B cell (primary cell): ENCODE measurements at regions not wholly inside any gene's neighbourhood (a gene's known extent, or its start where the extent isn't known, plus 50 kb on each side); places are given as distances from the start of the nearest gene placed in this dataset.

ENCODE experiments used
- ATAC-seq: fragments of 200-7000 bp; cut with Tn5 transposase; one replicate; pipeline ENCODE4 v1.10.0; 2021; ENCODE audit warnings: low read depth, mild to moderate bottlenecking, moderate number of reproducible peaks, moderate library complexity
- CTCF ChIA-PET: fragments of 350-600 bp; sonication (Branson Sonifier 250); formaldehyde crosslinking; loops from one replicate; lab custom pipeline; 2021; ENCODE audit warnings: antibody characterized with exemption, inconsistent platforms; lab: Charles Lee
- POLR2A ChIA-PET: fragments of 350-600 bp; sonication (Branson Sonifier 250); formaldehyde crosslinking; loops from one replicate; lab custom pipeline; 2021; ENCODE audit warnings: antibody characterized with exemption; lab: Charles Lee
- DNase-seq: peaks from one replicate; pipeline ENCODE4 v3.0.0; 2013
- H2AFZ ChIP-seq: 2 replicates; pipeline ENCODE4 v1.6.1; 2012; ENCODE audit warnings: mild to moderate bottlenecking, low read depth, low read length; ENCODE audit not compliant: insufficient read depth, poor library complexity, severe bottlenecking
- H3K27ac ChIP-seq, 2 donors: 1 replicate in 1 of 2; 2 replicates in 1 of 2; pipeline ENCODE4 v1.5.1; 2012 to 2013; ENCODE audit warnings: low read length in 2 of 2, mild to moderate bottlenecking in 2 of 2, moderate library complexity in 1 of 2
- H3K27me3 ChIP-seq, 4 experiments: fragments of 200-600 bp in 1 of 4; sonication (generic) in 1 of 4; replicated peaks in 1 of 4; 1 replicate in 2 of 4; 2 replicates in 2 of 4; pipeline versions ENCODE4 v1.6.1 to v1.7.0; 2013 to 2016; ENCODE audit warnings: low read length in 3 of 4, mild to moderate bottlenecking in 2 of 4, mixed read lengths in 1 of 4, moderate library complexity in 1 of 4; ENCODE audit not compliant: insufficient read depth in 4 of 4, control insufficient read depth in 3 of 4; ENCODE audit errors: control extremely low read depth in 1 of 4
- H3K36me3 ChIP-seq, 2 experiments: replicated peaks in 1 of 2; 1 replicate in 1 of 2; 2 replicates in 1 of 2; pipeline versions ENCODE4 v1.6.1 to v1.7.1; 2013; ENCODE audit warnings: low read length in 1 of 2; ENCODE audit not compliant: insufficient read depth in 2 of 2, control insufficient read depth in 1 of 2; ENCODE audit errors: control extremely low read depth in 1 of 2, extremely low read depth in 1 of 2
- H3K4me1 ChIP-seq, 2 donors: fragments of 200-600 bp in 1 of 2; sonication (generic) in 1 of 2; 1 replicate in 1 of 2; 2 replicates in 1 of 2; pipeline versions ENCODE4 v1.5.1 to v1.6.1; 2013 to 2017; ENCODE audit warnings: low read length in 2 of 2; ENCODE audit not compliant: control insufficient read depth in 2 of 2, insufficient read depth in 2 of 2
- H3K4me2 ChIP-seq: replicated peaks from 2 replicates; pipeline ENCODE3; 2012; ENCODE audit warnings: mild to moderate bottlenecking, low read depth, low read length; ENCODE audit not compliant: poor library complexity, severe bottlenecking
- H3K4me3 ChIP-seq, 5 experiments: fragments of 200-600 bp in 1 of 5; sonication (generic) in 1 of 5; 1 replicate in 3 of 5; 2 replicates in 2 of 5; pipeline versions ENCODE4 v1.5.1 to v1.7.0; 2011 to 2016; ENCODE audit warnings: low read length in 4 of 5, mild to moderate bottlenecking in 4 of 5, low read depth in 2 of 5, control low read depth in 1 of 5, moderate library complexity in 1 of 5; ENCODE audit not compliant: insufficient read depth in 1 of 5; ENCODE audit errors: control extremely low read depth in 1 of 5, extremely low read depth in 1 of 5
- H3K79me2 ChIP-seq: fragments of 200-600 bp; sonication (generic); one replicate; pipeline ENCODE4 v1.6.0; 2016; ENCODE audit warnings: low read length; ENCODE audit not compliant: control insufficient read depth, insufficient read depth
- H3K9ac ChIP-seq: fragments of 200-600 bp; sonication (generic); 2 replicates; pipeline ENCODE4 v1.6.1; 2017; ENCODE audit warnings: mild to moderate bottlenecking, low read length, moderate library complexity
- H3K9me3 ChIP-seq, 3 donors: one replicate each; pipeline versions ENCODE4 v1.6.1 to v1.7.1; 2013; ENCODE audit warnings: low read length in 2 of 3; ENCODE audit not compliant: control insufficient read depth in 2 of 3, insufficient read depth in 1 of 3; ENCODE audit errors: control extremely low read depth in 1 of 3
- H4K20me1 ChIP-seq: 2 replicates; pipeline ENCODE4 v1.6.0; 2012; ENCODE audit warnings: mild to moderate bottlenecking, low read length; ENCODE audit not compliant: insufficient read depth, control insufficient read depth, poor library complexity, severe bottlenecking
- H3K27ac Mint-ChIP-seq: one replicate; pipeline ENCODE4 v1.8.0; 2021; ENCODE audit warnings: mixed read lengths
- H3K27me3 Mint-ChIP-seq: one replicate; pipeline ENCODE4 v1.8.0; 2021; ENCODE audit warnings: mixed read lengths
- H3K4me1 Mint-ChIP-seq: one replicate; pipeline ENCODE4 v1.8.0; 2021; ENCODE audit warnings: mixed read lengths
- H3K4me3 Mint-ChIP-seq: one replicate; pipeline ENCODE4 v1.8.0; 2021; ENCODE audit warnings: mixed read lengths
- H3K9me3 Mint-ChIP-seq: one replicate; pipeline ENCODE4 v1.8.0; 2022; ENCODE audit warnings: mixed read lengths; ENCODE audit not compliant: insufficient read depth
- CTCF ChIP-seq: fragments of 200-600 bp; IDR thresholded peaks from one replicate; pipeline ENCODE4 v1.8.0; 2022; ENCODE audit warnings: antibody characterized with exemption, mild to moderate bottlenecking
- EZH2 ChIP-seq: IDR thresholded peaks from 2 replicates; pipeline ENCODE4 v1.6.1; 2012; ENCODE audit warnings: borderline replicate concordance, low read depth, mild to moderate bottlenecking, moderate library complexity, low read length; ENCODE audit not compliant: insufficient read depth, poor library complexity, severe bottlenecking
- WGBS: methylation state at CpG from one replicate; pipeline ENCODE4 v1.1.5; 2013; ENCODE audit warnings: missing lambda C conversion rate; ENCODE audit not compliant: insufficient coverage; 5-methylcytosine and 5-hydroxymethylcytosine counted together
- intact Hi-C: fragments of 100-400 bp; cut with micrococcal nuclease; formaldehyde crosslinking; loops from one replicate; pipeline ENCODE4 v1.10.0; 2022

DNA sequence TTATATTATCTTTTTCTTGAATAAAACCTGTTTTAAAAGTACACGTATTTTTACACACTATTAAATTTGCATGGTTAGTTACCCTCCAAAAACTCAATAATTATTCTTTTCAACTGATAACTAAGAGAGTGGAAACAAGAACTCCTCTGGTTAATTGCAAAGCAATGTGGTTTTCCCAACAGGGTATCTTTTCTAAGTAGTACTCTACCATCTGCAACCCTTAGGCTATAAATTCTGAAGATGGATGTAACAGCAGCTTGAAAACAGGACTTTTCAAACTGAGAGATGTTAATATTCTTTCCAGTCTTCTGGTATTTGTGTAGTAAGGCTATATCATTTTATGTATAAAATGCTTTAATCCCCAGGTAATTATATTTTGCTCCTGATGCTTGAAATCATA, 916.1 kb upstream of the POT1 start:
- ATAC-seq, result no peak
- peaks cover 0 to 8% (median 3%) of the 10 kb centered on the region in 3 donors for H3K9me3 ChIP-seq
- no peaks in the 10 kb centered on the region for H4K20me1 ChIP-seq
- no peak overlapping the region for H2AFZ ChIP-seq
- DNase-seq, result no peak
- Mint-ChIP-seq H3K27me3 (no peaks in the 10 kb centered on the region), H3K4me1 (no peaks in the 10 kb centered on the region), H3K9me3 (peaks cover 12% of the 10 kb centered on the region), H3K27ac (no peak overlapping the region), H3K4me3 (no peak overlapping the region)
- no peaks in the 10 kb centered on the region for H3K4me1 ChIP-seq
- H3K4me2 ChIP-seq, result no peak overlapping the region
- H3K27ac ChIP-seq, result no peak overlapping the region
- CTCF ChIA-PET, result no interaction called here
- POLR2A ChIA-PET, result no interaction called here
- no peak overlapping the region for H3K9ac ChIP-seq
- no CpG with 5 or more reads among the region's 1 CpG for WGBS
- TF ChIP-seq EZH2 (no peak), CTCF (no peak)
- H3K27me3 ChIP-seq, result no peaks in the 10 kb centered on the region
- intact Hi-C loops, result no loop called here
- H3K36me3 ChIP-seq, result no peaks in the 10 kb centered on the region
- no peak overlapping the region for H3K4me3 ChIP-seq
- H3K79me2 ChIP-seq, result no peaks in the 10 kb centered on the region

- H3K4me1 Mint-ChIP-seq, result no peaks in the 10 kb centered on the region
- Histone ChIP-seq H3K79me2 (no peaks in the 10 kb centered on the region), H4K20me1 (no peaks in the 10 kb centered on the region), H3K4me3 (no peak overlapping the region), H3K4me1 (no peaks in the 10 kb centered on the region), H2AFZ (no peak overlapping the region), H3K4me2 (no peak overlapping the region), H3K9me3 (peaks cover 0 to 5% (median 0%) of the 10 kb centered on the region in 3 donors), H3K36me3 (no peaks in the 10 kb centered on the region), H3K27ac (no peak overlapping the region), H3K27me3 (no peaks in the 10 kb centered on the region), H3K9ac (no peak overlapping the region)
- POLR2A ChIA-PET, result no interaction called here
- H3K27ac Mint-ChIP-seq, result no peak overlapping the region
- CTCF ChIA-PET, result no interaction called here
- H3K4me3 Mint-ChIP-seq, result no peak overlapping the region
- WGBS, result 67% methylated on average over 1 of the region's 2 CpGs
- intact Hi-C loops, result no loop called here
- H3K27me3 Mint-ChIP-seq, result no peaks in the 10 kb centered on the region
- peaks cover 2% of the 10 kb centered on the region for H3K9me3 Mint-ChIP-seq
- no peak for DNase-seq
- no peak for TF ChIP-seq EZH2
- no peak for TF ChIP-seq CTCF
- no peak for ATAC-seq
Measured at GRCh38 chr7:125834421-125834820, 904.8 kb upstream of the POT1 start.
